WTC11 (cell line): ENCODE measurements at regions not wholly inside any gene's neighbourhood (a gene's known extent, or its start where the extent isn't known, plus 50 kb on each side); places are given as distances from the start of the nearest gene placed in this dataset.

Experiments used
- AFF4 ChIP-seq: sonication (generic); formaldehyde crosslinking; IDR thresholded peaks from 2 replicates; pipeline ENCODE4 v1.8.1; 2023; ENCODE audit warnings: mild to moderate bottlenecking, missing genetic modification reagents, borderline replicate concordance
- ATF1 ChIP-seq: sonication (generic); formaldehyde crosslinking; IDR thresholded peaks from 2 replicates; pipeline ENCODE4 v1.8.1; 2023; ENCODE audit warnings: mild to moderate bottlenecking, moderate library complexity, missing genetic modification reagents
- CTCF ChIP-seq: fragments of 200-600 bp; IDR thresholded peaks from 2 replicates; pipeline ENCODE4 v1.8.0; 2022; ENCODE audit warnings: antibody characterized with exemption
- MAX ChIP-seq: sonication (generic); formaldehyde crosslinking; IDR thresholded peaks from 2 replicates; pipeline ENCODE4 v1.8.0; 2022; ENCODE audit warnings: mild to moderate bottlenecking, missing genetic modification reagents
- NR1H2 ChIP-seq: sonication (generic); formaldehyde crosslinking; IDR thresholded peaks from 2 replicates; pipeline ENCODE4 v1.9.0; 2021; ENCODE audit warnings: mild to moderate bottlenecking, moderate library complexity, missing genetic modification reagents
- NR3C1 ChIP-seq: sonication (generic); formaldehyde crosslinking; conservative IDR thresholded peaks from 2 replicates; pipeline ENCODE4 v1.8.1; 2023; ENCODE audit warnings: low read depth, mild to moderate bottlenecking, missing genetic modification reagents
- ZNF423 ChIP-seq: fragments of 250-450 bp; sonication (Bioruptor Pico); IDR thresholded peaks from 2 replicates; pipeline ENCODE4 v2.1.2; 2022; ENCODE audit warnings: mild to moderate bottlenecking, moderate library complexity
- TF ChIP-seq, protein P1 (sequence below): sonication (generic); formaldehyde crosslinking; IDR thresholded peaks from 2 replicates; pipeline ENCODE4 v1.8.1; 2022; ENCODE audit warnings: missing genetic modification reagents, borderline replicate concordance
- TF ChIP-seq, protein P2 (sequence below): sonication (generic); formaldehyde crosslinking; IDR thresholded peaks from 2 replicates; pipeline ENCODE4 v1.8.1; 2022; ENCODE audit warnings: low read depth, mild to moderate bottlenecking, moderate library complexity, missing genetic modification reagents, borderline replicate concordance

- TF ChIP-seq NR3C1 (CRISPR knock-in tag) (no peak), CTCF (no peak), ZNF423 (CRISPR knock-in tag) (no peak), ATF1 (CRISPR knock-in tag) (no peak), AFF4 (CRISPR knock-in tag) (no peak), MAX (CRISPR knock-in tag) (no peak), NR1H2 (CRISPR knock-in tag) (no peak)
- TF ChIP-seq, protein P1, sequence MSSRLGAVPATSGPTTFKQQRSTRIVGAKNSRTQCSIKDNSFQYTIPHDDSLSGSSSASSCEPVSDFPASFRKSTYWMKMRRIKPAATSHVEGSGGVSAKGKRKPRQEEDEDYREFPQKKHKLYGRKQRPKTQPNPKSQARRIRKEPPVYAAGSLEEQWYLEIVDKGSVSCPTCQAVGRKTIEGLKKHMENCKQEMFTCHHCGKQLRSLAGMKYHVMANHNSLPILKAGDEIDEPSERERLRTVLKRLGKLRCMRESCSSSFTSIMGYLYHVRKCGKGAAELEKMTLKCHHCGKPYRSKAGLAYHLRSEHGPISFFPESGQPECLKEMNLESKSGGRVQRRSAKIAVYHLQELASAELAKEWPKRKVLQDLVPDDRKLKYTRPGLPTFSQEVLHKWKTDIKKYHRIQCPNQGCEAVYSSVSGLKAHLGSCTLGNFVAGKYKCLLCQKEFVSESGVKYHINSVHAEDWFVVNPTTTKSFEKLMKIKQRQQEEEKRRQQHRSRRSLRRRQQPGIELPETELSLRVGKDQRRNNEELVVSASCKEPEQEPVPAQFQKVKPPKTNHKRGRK (CRISPR knock-in tag): no peak
- TF ChIP-seq, protein P2, sequence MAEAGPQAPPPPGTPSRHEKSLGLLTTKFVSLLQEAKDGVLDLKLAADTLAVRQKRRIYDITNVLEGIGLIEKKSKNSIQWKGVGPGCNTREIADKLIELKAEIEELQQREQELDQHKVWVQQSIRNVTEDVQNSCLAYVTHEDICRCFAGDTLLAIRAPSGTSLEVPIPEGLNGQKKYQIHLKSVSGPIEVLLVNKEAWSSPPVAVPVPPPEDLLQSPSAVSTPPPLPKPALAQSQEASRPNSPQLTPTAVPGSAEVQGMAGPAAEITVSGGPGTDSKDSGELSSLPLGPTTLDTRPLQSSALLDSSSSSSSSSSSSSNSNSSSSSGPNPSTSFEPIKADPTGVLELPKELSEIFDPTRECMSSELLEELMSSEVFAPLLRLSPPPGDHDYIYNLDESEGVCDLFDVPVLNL (CRISPR knock-in tag): no peak
Measured at GRCh38 chr14:22177870-22178269, 411.2 kb downstream of the DAD1 start.
